ENCODE measurements at regions not wholly inside any gene's neighbourhood (a gene's known extent, or its start where the extent isn't known, plus 50 kb on each side); places are given as distances from the start of the nearest gene placed in this dataset.

DNA sequence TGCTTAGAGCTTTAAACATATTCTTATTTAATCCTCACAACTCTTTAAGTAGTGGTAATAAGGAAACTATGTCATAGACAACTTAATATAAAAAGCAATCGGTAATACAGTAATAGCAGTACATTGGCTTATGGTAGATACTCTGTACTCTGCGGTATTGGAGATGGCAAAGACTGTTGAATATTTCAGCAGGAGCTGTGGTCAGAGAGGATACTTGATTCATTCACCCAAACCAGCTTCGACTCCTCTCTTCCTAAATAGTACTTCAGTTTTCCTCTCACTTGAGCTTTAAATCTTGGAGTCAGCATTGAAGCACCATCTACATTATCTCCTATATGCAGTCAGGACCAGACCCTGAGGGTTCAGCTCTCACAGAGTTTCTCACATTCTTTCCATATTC, 169.3 kb downstream of the CYB561 start:
- TF ChIP-seq POLR2AphosphoS5 (IDR thresholded peaks at IDR 0.05; ENCODE audit: low read depth) = no peak
- TF ChIP-seq EZH2 (IDR thresholded peaks at IDR 0.05; ENCODE audit: low read depth, unreplicated experiment) = no peak
- TF ChIP-seq CREB1 (CRISPR knock-in tag; IDR thresholded peaks at IDR 0.05; ENCODE audit: low read depth) = no peak
- no peak for TF ChIP-seq CTCF (conservative IDR thresholded peaks at IDR 0.05; ENCODE audit: low read depth in 2 of 2)
- no peak for TF ChIP-seq JUNB (IDR thresholded peaks at IDR 0.05; ENCODE audit: unreplicated experiment)
- TF ChIP-seq EZH2phosphoT487 (IDR thresholded peaks at IDR 0.05; ENCODE audit: unreplicated experiment) = no peak
- TF ChIP-seq REST (IDR thresholded peaks at IDR 0.05; ENCODE audit: unreplicated experiment) = no peak
- TF ChIP-seq ZNF114 (CRISPR knock-in tag; IDR thresholded peaks at IDR 0.05) = no peak
